ENCODE measurements at regions not wholly inside any gene's neighbourhood (a gene's known extent, or its start where the extent isn't known, plus 50 kb on each side); places are given as distances from the start of the nearest gene placed in this dataset.

- Histone ChIP-seq H3K9ac (no peak overlapping the region), H4K20me1 (no peaks in the 10 kb centered on the region), H3K27me3 (no peaks in the 10 kb centered on the region), H3K9me3 (peaks cover under 1% of the 10 kb centered on the region; the same call in 1 of the 2 replicates), H3K4me2 (no peak overlapping the region), H3K27ac (no peak overlapping the region), H3K4me3 (no peak overlapping the region), H3K4me1 (no peaks in the 10 kb centered on the region), H3K36me3 (no peaks in the 10 kb centered on the region)
- no peak for TF ChIP-seq Cebpa-rat (IDR thresholded peaks at IDR 0.05)
These were observed 591.2 kb downstream of the ZNF674 start for GRCh38 chrX:45954026-45954425.

DNA sequence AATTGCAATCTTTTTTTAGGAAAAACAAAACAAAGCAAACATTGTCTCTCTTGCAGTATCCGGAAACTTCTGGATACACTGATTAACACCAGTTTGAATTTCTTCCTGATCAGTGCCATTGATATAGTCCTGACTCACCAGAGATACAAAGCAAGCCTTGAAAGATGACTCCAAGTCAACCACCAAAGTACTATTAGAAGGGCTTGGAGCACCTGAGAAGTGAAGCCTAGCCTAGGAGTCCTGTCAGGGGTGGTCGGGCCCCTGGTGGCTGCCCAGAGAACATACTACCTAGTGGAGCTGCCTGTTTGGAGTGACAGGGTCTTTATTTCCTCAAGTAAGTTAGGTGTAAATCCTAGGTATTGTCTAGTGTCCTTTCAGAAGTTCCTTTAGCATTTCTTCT is 593.2 kb downstream of the ZNF674 start:
- Histone ChIP-seq H4K20me1 (no peaks in the 10 kb centered on the region), H3K9ac (no peak overlapping the region), H3K27ac (no peak overlapping the region), H3K4me1 (no peaks in the 10 kb centered on the region), H3K27me3 (no peaks in the 10 kb centered on the region), H3K4me3 (no peak overlapping the region), H3K9me3 (no peaks in the 10 kb centered on the region), H3K4me2 (no peak overlapping the region), H3K36me3 (no peaks in the 10 kb centered on the region)
- TF ChIP-seq Cebpa-rat (IDR thresholded peaks at IDR 0.05): no peak

GRCh38 chrX:45935408-45935807 is 609.8 kb downstream of the ZNF674 start:
- no peaks in the 10 kb centered on the region for H4K20me1 ChIP-seq
- no peak overlapping the region for H3K4me2 ChIP-seq
- H3K27ac ChIP-seq: no peak overlapping the region
- no peaks in the 10 kb centered on the region for H3K36me3 ChIP-seq
- TF ChIP-seq Cebpa-rat (IDR thresholded peaks at IDR 0.05): no peak
- no peaks in the 10 kb centered on the region for H3K4me1 ChIP-seq
- no peak overlapping the region for H3K4me3 ChIP-seq
- no peak overlapping the region for H3K9ac ChIP-seq
- H3K27me3 ChIP-seq: no peaks in the 10 kb centered on the region
- peaks cover 7% of the 10 kb centered on the region; the same call in 1 of the 2 replicates for H3K9me3 ChIP-seq

DNA sequence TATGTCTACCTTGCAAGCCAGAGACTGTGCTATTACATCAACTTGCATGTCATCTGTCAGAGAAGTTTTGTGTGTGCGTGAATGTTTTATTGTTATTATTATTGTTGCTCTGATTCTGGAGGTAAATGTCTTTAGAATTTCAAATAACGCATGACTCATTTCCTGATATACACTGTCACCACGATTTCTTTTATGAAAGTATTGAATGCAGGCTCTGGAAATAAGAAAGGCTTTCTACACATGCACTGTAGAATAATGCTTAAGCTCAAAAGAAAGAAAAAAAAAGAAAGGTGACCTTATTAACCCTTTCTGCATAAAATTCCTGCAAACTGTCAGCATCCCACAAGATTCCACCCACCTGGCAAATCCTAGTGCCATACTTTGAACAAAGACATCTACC is 632.9 kb downstream of the ZNF674 start:
- Histone ChIP-seq H3K36me3 (no peaks in the 10 kb centered on the region), H3K27ac (no peak overlapping the region), H3K27me3 (no peaks in the 10 kb centered on the region), H3K4me2 (no peak overlapping the region), H4K20me1 (no peaks in the 10 kb centered on the region), H3K9me3 (no peaks in the 10 kb centered on the region), H3K9ac (no peak overlapping the region), H3K4me3 (no peak overlapping the region), H3K4me1 (no peaks in the 10 kb centered on the region)
- no peak for TF ChIP-seq Cebpa-rat (IDR thresholded peaks at IDR 0.05)

- H3K27me3 ChIP-seq: no peaks in the 10 kb centered on the region
- no peaks in the 10 kb centered on the region for H4K20me1 ChIP-seq
- no peak overlapping the region for H3K4me3 ChIP-seq
- H3K4me1 ChIP-seq: no peaks in the 10 kb centered on the region
- no peaks in the 10 kb centered on the region for H3K36me3 ChIP-seq
- TF ChIP-seq Cebpa-rat (IDR thresholded peaks at IDR 0.05): no peak
- no peaks in the 10 kb centered on the region for H3K9me3 ChIP-seq
- no peak overlapping the region for H3K4me2 ChIP-seq
- H3K27ac ChIP-seq: no peak overlapping the region
- H3K9ac ChIP-seq: no peak overlapping the region
These were observed 637.4 kb downstream of the ZNF674 start for GRCh38 chrX:45907786-45908185.

DNA sequence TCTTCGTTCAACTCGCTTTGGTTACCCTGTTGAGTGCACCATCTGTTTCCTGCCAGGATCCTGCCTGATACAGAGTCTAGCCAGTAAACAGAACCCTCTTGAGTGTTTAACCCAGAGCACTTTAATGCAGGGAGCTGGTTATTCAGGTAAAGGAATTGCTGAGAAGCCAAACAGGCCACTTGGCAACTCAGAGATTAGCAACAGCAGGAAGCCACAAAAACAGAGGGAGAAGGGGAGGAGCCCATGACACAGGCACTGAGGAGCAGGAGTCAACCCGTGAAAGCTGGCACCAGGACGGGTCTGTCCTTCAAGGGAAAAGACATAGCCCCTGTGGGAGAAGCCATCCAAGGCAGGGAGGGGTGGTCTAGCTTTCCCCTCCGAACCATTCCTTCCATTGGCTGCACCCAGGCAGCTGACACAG is 641.4 kb downstream of the ZNF674 start:
- Histone ChIP-seq H3K4me3 (no peak overlapping the region), H3K9me3 (no peaks in the 10 kb centered on the region), H3K27ac (no peak overlapping the region), H3K4me1 (no peaks in the 10 kb centered on the region), H3K36me3 (no peaks in the 10 kb centered on the region), H3K9ac (no peak overlapping the region), H3K27me3 (no peaks in the 10 kb centered on the region), H4K20me1 (no peaks in the 10 kb centered on the region), H3K4me2 (no peak overlapping the region; the same call in 1 of the 2 replicates)
- TF ChIP-seq Cebpa-rat (IDR thresholded peaks at IDR 0.05): no peak

DNA sequence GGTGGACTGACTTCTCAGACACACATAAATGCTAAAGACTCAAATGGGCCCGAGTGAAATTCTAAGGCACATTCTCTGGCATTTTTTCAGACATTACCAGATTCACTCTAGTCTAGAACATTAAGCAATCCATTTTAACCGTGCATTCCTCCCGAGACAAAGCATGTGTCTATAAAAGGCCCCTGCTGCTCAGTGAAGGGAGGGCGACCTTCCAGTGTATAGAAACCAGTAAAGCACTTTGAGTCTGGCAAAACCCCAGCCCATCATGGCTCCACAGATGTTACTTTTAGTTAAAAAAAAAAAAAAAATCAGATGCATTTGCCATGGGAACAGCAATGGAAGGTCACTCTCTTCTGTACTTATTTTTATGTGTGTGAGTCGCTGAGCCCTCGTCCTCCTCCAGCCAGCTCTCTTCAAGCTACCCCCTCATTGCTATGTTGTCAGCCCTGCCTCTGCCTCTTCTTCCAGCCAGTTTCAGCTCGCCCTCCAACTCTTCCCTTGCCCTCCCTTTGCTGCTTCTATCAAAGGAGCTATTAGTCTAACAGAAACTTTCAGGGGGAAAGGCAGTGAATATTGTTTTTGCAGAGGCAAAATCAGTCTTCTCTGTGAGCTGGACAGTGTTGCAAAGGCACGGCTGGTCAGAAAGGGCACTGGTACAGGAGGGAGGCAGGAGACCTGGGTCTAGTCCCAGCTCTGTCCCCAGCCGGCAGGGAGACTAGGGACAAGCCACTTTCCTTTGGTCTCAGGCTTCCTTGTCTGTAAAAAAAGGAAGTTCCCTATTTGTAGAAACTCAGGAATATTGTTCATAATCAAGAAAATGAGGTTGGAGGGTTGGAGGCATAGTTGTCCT is 644.2 kb downstream of the ZNF674 start:
- H3K27ac ChIP-seq: no peak overlapping the region
- no peaks in the 10 kb centered on the region for H4K20me1 ChIP-seq
- TF ChIP-seq Cebpa-rat (IDR thresholded peaks at IDR 0.05): no peak
- no peaks in the 10 kb centered on the region for H3K27me3 ChIP-seq
- H3K36me3 ChIP-seq: no peaks in the 10 kb centered on the region
- H3K9me3 ChIP-seq: no peaks in the 10 kb centered on the region
- no peak overlapping the region for H3K9ac ChIP-seq
- no peak overlapping the region for H3K4me3 ChIP-seq
- no peak overlapping the region for H3K4me2 ChIP-seq
- H3K4me1 ChIP-seq: no peaks in the 10 kb centered on the region

GRCh38 chrX:45894864-45895645 is 650.2 kb downstream of the ZNF674 start:
- no peak overlapping the region for H3K4me3 ChIP-seq
- H3K27ac ChIP-seq: no peak overlapping the region
- no peak overlapping the region for H3K4me2 ChIP-seq
- H4K20me1 ChIP-seq: no peaks in the 10 kb centered on the region
- H3K4me1 ChIP-seq: no peaks in the 10 kb centered on the region
- H3K9me3 ChIP-seq: peaks cover 8% of the 10 kb centered on the region; the same call in 1 of the 2 replicates
- H3K27me3 ChIP-seq: no peaks in the 10 kb centered on the region
- no peaks in the 10 kb centered on the region for H3K36me3 ChIP-seq
- no peak for TF ChIP-seq Cebpa-rat (IDR thresholded peaks at IDR 0.05)
- no peak overlapping the region for H3K9ac ChIP-seq

- Histone ChIP-seq H3K4me1 (no peaks in the 10 kb centered on the region), H3K36me3 (no peaks in the 10 kb centered on the region), H3K27ac (no peak overlapping the region), H3K4me2 (no peak overlapping the region), H4K20me1 (no peaks in the 10 kb centered on the region), H3K9ac (no peak overlapping the region), H3K9me3 (peaks cover 2% of the 10 kb centered on the region; the same call in 1 of the 2 replicates), H3K4me3 (no peak overlapping the region), H3K27me3 (no peaks in the 10 kb centered on the region)
- no peak for TF ChIP-seq Cebpa-rat (IDR thresholded peaks at IDR 0.05)
These were observed 655.8 kb downstream of the ZNF674 start for GRCh38 chrX:45889471-45889870.

- no peaks in the 10 kb centered on the region for H4K20me1 ChIP-seq
- H3K4me1 ChIP-seq: no peaks in the 10 kb centered on the region
- no peaks in the 10 kb centered on the region for H3K36me3 ChIP-seq
- no peaks in the 10 kb centered on the region for H3K9me3 ChIP-seq
- no peaks in the 10 kb centered on the region for H3K27me3 ChIP-seq
- no peak for TF ChIP-seq Cebpa-rat (IDR thresholded peaks at IDR 0.05)
- H3K4me2 ChIP-seq: no peak overlapping the region
- no peak overlapping the region for H3K4me3 ChIP-seq
- H3K9ac ChIP-seq: no peak overlapping the region
- no peak overlapping the region for H3K27ac ChIP-seq
These were observed 656.7 kb downstream of the ZNF674 start for GRCh38 chrX:45888518-45888917.
